HG03097 (cell line): ENCODE measurements at regions not wholly inside any gene's neighbourhood (a gene's known extent, or its start where the extent isn't known, plus 50 kb on each side); places are given as distances from the start of the nearest gene placed in this dataset.
"Not testable (repeated sequence)": the region's sequence is repeated elsewhere in the genome, so short reads cannot be mapped to it uniquely, and the experiment has no call there.

Experiments used
- ATAC-seq: cut with Tn5 transposase; IDR thresholded peaks from one replicate; pipeline ENCODE4 v1.9.1; 2021; ENCODE audit not compliant: unreplicated experiment, low FRiP score

- no peak for ATAC-seq
Observed at GRCh38 chr5:91288118-91288916, 94.8 kb downstream of the ARRDC3 start.

GRCh38 chr5:91285062-91285461 is 98.1 kb downstream of the ARRDC3 start:
- ATAC-seq, result not testable (repeated sequence)

GRCh38 chr5:91283899-91284298 is 99.2 kb downstream of the ARRDC3 start:
- no peak for ATAC-seq

DNA sequence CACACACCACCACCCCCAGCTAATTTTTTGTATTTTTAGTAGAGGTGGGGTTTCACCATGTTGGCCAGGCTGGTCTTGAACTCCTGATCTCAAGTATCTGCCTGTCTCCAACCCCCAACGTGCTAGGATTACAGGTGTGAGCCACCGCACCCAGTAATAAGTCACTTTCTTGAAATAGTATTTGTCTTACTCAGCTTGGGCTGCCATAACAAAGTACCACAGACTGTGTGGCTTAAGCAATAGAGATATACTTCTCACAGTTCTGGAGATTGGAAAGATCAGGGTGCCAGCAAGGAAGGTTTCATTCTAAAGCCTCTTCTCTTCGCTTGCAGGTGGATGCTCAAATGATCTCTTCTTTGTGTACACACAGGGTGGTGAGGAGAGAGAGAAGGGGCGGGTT is 99.8 kb downstream of the ARRDC3 start:
- ATAC-seq, result no peak

DNA sequence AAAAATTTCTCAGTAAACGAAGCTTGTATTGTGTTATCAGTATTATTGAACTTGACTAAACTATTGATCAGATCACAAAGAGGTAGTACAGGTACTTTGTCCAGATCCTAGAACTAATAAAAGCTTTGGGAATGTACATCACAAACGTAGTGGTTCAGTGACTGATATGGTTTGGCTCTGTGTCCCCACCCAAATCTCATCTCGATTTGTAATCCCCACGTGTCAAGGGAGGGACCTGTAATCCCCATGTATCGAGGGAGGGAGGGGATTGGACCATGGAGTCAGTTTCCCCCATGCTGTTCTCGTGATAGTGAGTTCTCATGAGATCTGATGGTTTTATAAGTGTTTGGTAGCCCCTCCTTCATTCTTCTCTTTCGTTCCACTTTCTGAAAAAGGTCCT is 100.9 kb downstream of the ARRDC3 start:
- no peak for ATAC-seq

DNA sequence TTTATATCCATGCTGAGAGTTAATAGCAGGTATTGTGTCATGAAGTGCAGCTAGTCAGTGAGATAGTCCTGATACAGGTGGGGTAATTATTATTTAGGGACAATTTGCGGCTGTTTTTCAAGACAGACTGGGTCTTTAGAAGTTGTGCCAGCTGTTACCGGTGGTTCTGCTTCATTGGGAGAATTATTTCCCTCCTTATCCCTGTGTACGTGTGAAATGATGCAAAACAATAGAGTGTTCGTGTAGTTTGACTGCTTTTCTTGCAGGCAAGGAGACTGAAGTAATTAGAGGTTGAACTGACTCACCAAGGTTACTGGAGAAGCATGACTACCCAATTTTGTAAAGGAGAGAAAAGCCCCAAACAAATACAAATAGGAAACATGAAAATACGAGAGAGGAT is 101.7 kb downstream of the ARRDC3 start:
- no peak for ATAC-seq

GRCh38 chr5:91280362-91281269 is 102.5 kb downstream of the ARRDC3 start:
- ATAC-seq, result peak; percentile 95

- ATAC-seq, result no peak
Observed at GRCh38 chr5:91277840-91278239, 105.3 kb downstream of the ARRDC3 start.

- ATAC-seq, result no peak
Observed at GRCh38 chr5:91277093-91277626, 106.0 kb downstream of the ARRDC3 start.

DNA sequence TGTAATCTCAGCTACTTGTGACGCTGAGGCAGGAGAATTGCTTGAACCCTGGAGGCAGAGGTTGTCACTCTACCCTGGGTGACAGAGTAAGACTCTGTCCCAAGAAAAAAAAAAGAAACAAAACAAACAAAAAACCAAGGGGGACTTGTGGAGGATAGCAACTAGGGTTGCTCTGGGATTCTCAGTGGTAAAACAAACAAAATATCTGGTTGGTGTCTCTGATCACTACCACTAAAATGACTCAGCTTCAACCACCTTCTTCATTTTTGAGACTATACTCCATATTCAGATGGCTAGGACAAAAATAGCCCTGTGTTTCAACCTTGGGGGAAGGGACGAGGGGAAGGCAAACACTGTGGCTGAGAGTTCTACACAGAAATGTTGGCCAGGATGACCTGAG is 110.3 kb downstream of the ARRDC3 start:
- peak; percentile 95 for ATAC-seq

DNA sequence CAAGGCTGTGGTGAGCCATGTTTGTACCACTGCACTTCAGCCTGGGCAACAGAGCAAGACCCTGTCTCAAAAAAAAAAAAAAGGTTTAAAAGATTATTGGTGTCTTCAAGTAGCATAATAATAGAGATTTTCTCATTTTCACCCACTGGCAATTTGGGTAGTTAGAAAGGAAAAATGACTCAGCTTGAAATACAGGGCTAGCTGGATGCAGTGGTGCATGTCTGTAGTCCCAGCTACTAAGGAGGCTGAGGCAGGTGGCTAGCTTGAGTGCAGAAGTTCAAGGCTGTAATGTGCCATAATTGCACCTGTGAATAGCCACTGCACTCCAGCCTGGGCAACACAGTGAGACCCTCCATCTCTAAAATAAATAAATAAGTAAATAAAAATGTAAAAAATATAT is 111.1 kb downstream of the ARRDC3 start:
- peak; percentile 50 for ATAC-seq

GRCh38 chr5:91269198-91269597 is 113.9 kb downstream of the ARRDC3 start:
- ATAC-seq, result no peak

GRCh38 chr5:91266184-91266705 is 116.9 kb downstream of the ARRDC3 start:
- ATAC-seq, result peak; percentile 70

DNA sequence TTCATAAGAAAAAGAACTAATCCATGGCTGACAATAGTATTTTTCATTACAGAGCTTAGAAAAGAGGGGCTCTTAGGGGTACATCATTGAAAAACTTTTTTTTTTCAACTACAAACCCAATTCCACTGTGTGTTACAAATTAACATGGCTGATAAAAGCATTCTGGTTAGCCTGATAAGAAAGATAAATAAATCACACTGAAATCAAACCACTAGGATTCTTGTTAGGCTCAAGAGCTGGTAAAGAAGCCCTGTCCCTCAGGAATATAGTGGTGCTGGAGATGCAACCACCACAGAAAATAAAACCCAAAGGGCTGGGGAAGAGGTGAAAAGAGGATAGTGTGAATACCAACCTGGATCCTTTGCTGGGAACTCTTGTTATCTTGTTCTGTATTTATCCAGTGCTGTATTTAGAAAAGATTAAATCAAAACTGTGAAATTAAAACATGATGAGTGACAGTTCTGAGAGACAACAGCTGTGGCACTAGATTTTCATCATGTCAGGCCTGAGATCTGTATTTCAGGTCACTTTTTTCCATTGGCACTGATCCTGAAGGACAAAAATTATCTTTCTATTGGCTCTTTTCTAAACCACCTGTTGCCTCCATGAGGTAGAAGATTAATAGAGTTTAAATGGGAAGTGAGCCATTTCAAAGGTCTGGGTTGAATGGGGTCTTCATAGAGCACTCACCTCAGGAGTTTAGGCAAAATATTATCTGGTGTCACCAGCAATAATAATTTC is 118.6 kb downstream of the ARRDC3 start:
- ATAC-seq, result no peak

DNA sequence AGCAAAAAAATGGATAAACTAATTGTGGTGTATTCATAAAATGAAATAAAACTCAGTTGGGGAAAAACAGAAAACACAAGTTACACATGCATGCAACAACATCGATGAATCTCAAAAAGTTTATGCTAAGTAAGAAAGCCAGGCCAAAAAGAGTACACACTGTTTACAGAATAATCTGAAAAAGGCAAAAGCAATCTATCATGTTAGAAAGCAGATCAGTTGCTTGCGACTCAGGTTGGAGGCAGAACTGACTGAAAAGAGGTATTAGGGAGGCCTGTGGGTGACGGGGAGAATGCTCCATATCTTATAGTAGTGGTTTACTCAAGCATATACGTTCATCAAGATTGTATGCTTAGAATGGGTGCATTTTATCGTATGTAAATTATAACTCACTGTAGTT is 119.2 kb downstream of the ARRDC3 start:
- no peak for ATAC-seq

- no peak for ATAC-seq
Observed at GRCh38 chr5:91257301-91257700, 125.8 kb downstream of the ARRDC3 start.

DNA sequence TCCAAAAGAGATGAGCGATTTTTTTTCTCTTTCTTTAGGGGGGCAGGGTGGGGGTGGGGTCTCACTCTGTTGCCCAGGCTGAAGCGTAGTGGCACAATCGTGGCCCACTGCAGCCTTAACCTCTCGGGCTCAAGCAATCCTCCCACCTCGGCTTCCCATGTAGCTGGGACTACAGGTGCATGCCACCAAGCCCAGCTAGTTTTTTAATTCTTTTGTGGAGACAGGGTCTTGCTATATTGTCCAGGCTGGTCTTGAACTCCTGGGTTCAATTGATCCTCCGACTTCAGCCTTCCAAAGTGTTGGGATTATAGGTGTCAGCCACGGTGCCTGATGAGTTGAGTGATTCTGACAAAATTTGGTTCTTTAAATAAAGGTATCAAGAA is 127.0 kb downstream of the ARRDC3 start:
- ATAC-seq, result no peak

DNA sequence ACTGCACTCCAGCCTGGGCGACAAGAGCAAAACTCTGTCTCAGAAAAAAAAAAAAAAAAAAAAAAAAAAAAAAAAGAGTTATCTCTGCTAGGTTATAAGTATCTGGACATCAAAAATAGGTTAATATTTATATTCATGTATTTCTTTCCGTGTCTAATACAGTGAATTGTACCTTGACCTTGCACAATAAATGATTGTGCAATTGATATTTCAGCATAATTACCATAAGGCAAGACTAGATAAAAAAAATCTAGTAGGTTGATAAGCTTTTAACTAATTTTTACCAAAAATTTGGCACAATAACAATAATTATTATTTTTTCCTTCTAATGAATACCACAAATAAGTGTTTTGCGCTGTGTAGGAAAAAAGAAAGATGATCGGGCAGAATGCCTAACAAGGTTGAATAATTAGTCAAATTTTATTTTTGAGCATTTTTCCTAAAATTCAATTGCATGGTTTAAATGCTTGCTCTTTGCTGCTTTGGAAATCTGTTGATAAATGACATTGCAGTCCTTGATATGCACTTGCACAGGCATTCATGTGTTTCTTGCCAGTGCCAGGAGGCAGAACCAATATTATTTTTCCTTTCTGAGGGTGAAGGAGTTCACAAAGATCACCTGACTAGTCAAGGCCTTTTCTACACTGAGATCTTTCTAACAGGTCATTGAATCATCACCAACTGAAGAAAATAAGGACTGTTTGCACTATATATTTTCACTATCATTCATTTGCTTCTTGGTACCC is 127.5 kb downstream of the ARRDC3 start:
- ATAC-seq, result no peak

GRCh38 chr5:91252916-91253315 is 130.2 kb downstream of the ARRDC3 start:
- no peak for ATAC-seq

- no peak for ATAC-seq
Observed at GRCh38 chr5:91245871-91246270, 137.2 kb downstream of the ARRDC3 start.
